Suprapubic skin (tissue), 4 donors: ENCODE measurements at regions not wholly inside any gene's neighbourhood (a gene's known extent, or its start where the extent isn't known, plus 50 kb on each side); places are given as distances from the start of the nearest gene placed in this dataset.

Experiments
- CTCF ChIP-seq, 2 donors: fragments of 200-600 bp in 1 of 2; fragments of 450-650 bp in 1 of 2; sonication (generic) in 1 of 2; IDR thresholded peaks; one replicate each; pipeline ENCODE4 v1.5.1; 2016 to 2019; ENCODE audit warnings: antibody characterized with exemption in 2 of 2, mild to moderate bottlenecking in 1 of 2, moderate library complexity in 1 of 2
- POLR2A ChIP-seq, 2 donors: fragments of 450-650 bp; IDR thresholded peaks; one replicate each; pipeline ENCODE4 v1.6.1; 2017; ENCODE audit warnings: antibody characterized with exemption in 2 of 2, mild to moderate bottlenecking in 2 of 2, moderate library complexity in 2 of 2
- POLR2AphosphoS5 ChIP-seq, 3 donors: sonication (generic); formaldehyde crosslinking; IDR thresholded peaks; one replicate each; pipeline ENCODE4 v1.6.1; 2017; ENCODE audit warnings: antibody characterized with exemption in 3 of 3

- TF ChIP-seq CTCF (IDR thresholded peaks at IDR 0.05) (no peak), POLR2A (IDR thresholded peaks at IDR 0.05) (no peak), POLR2AphosphoS5 (IDR thresholded peaks at IDR 0.05) (no peak)
Measured at GRCh38 chr18:78402966-78403365, 576.7 kb upstream of the SALL3 start.
